ENCODE measurements at regions not wholly inside any gene's neighbourhood (a gene's known extent, or its start where the extent isn't known, plus 50 kb on each side); places are given as distances from the start of the nearest gene placed in this dataset.

- Mint-ChIP-seq H3K36me3 (ENCODE audit: unreplicated experiment) (no peaks in the 10 kb centered on the region), H3K27me3 (ENCODE audit: unreplicated experiment) (no peaks in the 10 kb centered on the region), H3K9me3 (ENCODE audit: unreplicated experiment) (peaks cover 6% of the 10 kb centered on the region), H3K4me1 (ENCODE audit: unreplicated experiment) (peaks cover 14% of the 10 kb centered on the region), H3K4me3 (ENCODE audit: unreplicated experiment) (no peak overlapping the region), H3K27ac (ENCODE audit: unreplicated experiment) (no peak overlapping the region)
- no peak for DNase-seq (ENCODE audit: extremely low spot score, unreplicated experiment)
- TF ChIP-seq, protein P1, sequence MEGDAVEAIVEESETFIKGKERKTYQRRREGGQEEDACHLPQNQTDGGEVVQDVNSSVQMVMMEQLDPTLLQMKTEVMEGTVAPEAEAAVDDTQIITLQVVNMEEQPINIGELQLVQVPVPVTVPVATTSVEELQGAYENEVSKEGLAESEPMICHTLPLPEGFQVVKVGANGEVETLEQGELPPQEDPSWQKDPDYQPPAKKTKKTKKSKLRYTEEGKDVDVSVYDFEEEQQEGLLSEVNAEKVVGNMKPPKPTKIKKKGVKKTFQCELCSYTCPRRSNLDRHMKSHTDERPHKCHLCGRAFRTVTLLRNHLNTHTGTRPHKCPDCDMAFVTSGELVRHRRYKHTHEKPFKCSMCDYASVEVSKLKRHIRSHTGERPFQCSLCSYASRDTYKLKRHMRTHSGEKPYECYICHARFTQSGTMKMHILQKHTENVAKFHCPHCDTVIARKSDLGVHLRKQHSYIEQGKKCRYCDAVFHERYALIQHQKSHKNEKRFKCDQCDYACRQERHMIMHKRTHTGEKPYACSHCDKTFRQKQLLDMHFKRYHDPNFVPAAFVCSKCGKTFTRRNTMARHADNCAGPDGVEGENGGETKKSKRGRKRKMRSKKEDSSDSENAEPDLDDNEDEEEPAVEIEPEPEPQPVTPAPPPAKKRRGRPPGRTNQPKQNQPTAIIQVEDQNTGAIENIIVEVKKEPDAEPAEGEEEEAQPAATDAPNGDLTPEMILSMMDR (IDR thresholded peaks at IDR 0.05), result no peak
These were observed 775.1 kb upstream of the NRSN1 start for GRCh38 chr6:23350752-23351453.

DNA sequence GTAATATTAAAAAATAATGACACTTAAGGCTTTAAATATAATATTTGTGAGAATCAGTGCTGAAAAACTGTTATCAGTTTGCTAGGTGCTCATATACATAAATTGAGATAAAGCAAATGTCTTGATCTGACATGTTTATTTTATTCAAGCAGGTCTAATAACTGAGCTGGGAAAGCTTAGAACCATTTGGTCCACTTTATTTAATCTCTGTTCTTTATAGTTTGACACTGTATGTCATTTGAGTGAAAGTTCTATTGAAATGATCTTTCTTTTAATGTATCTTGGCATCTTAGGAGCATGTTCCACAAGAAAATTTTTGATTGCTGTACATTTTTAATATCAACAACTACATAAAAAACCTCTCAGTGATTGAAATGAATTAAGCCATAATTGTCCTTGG lies 772.0 kb upstream of the NRSN1 start:
- H3K36me3 Mint-ChIP-seq (ENCODE audit: unreplicated experiment), result no peaks in the 10 kb centered on the region
- H3K4me3 Mint-ChIP-seq (ENCODE audit: unreplicated experiment), result no peak overlapping the region
- DNase-seq (ENCODE audit: extremely low spot score, unreplicated experiment), result no peak
- no peaks in the 10 kb centered on the region for H3K27me3 Mint-ChIP-seq (ENCODE audit: unreplicated experiment)
- TF ChIP-seq, protein P1 (IDR thresholded peaks at IDR 0.05), result no peak
- peaks cover 6% of the 10 kb centered on the region for H3K9me3 Mint-ChIP-seq (ENCODE audit: unreplicated experiment)
- no peak overlapping the region for H3K27ac Mint-ChIP-seq (ENCODE audit: unreplicated experiment)
- peaks cover 13% of the 10 kb centered on the region for H3K4me1 Mint-ChIP-seq (ENCODE audit: unreplicated experiment)

GRCh38 chr6:23357185-23357766 lies 768.7 kb upstream of the NRSN1 start:
- Mint-ChIP-seq H3K27me3 (ENCODE audit: unreplicated experiment) (no peaks in the 10 kb centered on the region), H3K27ac (ENCODE audit: unreplicated experiment) (no peak overlapping the region), H3K9me3 (ENCODE audit: unreplicated experiment) (peaks cover 8% of the 10 kb centered on the region), H3K4me3 (ENCODE audit: unreplicated experiment) (no peak overlapping the region), H3K36me3 (ENCODE audit: unreplicated experiment) (no peaks in the 10 kb centered on the region), H3K4me1 (ENCODE audit: unreplicated experiment) (no peaks in the 10 kb centered on the region)
- no peak for DNase-seq (ENCODE audit: extremely low spot score, unreplicated experiment)
- TF ChIP-seq, protein P1 (IDR thresholded peaks at IDR 0.05), result no peak

- TF ChIP-seq, protein P1 (IDR thresholded peaks at IDR 0.05), result no peak
- no peak overlapping the region for H3K4me3 Mint-ChIP-seq (ENCODE audit: unreplicated experiment)
- H3K27me3 Mint-ChIP-seq (ENCODE audit: unreplicated experiment), result no peaks in the 10 kb centered on the region
- H3K9me3 Mint-ChIP-seq (ENCODE audit: unreplicated experiment), result peaks cover 8% of the 10 kb centered on the region
- H3K27ac Mint-ChIP-seq (ENCODE audit: unreplicated experiment), result no peak overlapping the region
- H3K36me3 Mint-ChIP-seq (ENCODE audit: unreplicated experiment), result no peaks in the 10 kb centered on the region
- no peaks in the 10 kb centered on the region for H3K4me1 Mint-ChIP-seq (ENCODE audit: unreplicated experiment)
- DNase-seq (ENCODE audit: extremely low spot score, unreplicated experiment), result no peak
These were observed 760.3 kb upstream of the NRSN1 start for GRCh38 chr6:23365732-23366131.

GRCh38 chr6:23367311-23367710 lies 758.7 kb upstream of the NRSN1 start:
- Mint-ChIP-seq H3K36me3 (ENCODE audit: unreplicated experiment) (no peaks in the 10 kb centered on the region), H3K27me3 (ENCODE audit: unreplicated experiment) (no peaks in the 10 kb centered on the region), H3K4me1 (ENCODE audit: unreplicated experiment) (no peaks in the 10 kb centered on the region), H3K4me3 (ENCODE audit: unreplicated experiment) (no peak overlapping the region), H3K9me3 (ENCODE audit: unreplicated experiment) (no peaks in the 10 kb centered on the region), H3K27ac (ENCODE audit: unreplicated experiment) (no peak overlapping the region)
- DNase-seq (ENCODE audit: extremely low spot score, unreplicated experiment), result no peak
- TF ChIP-seq, protein P1 (IDR thresholded peaks at IDR 0.05), result no peak

Measured in osteocyte (in vitro differentiated cells).